HG02642 (cell line): ENCODE measurements at regions not wholly inside any gene's neighbourhood (a gene's known extent, or its start where the extent isn't known, plus 50 kb on each side); places are given as distances from the start of the nearest gene placed in this dataset.
"Not testable (repeated sequence)": the region's sequence is repeated elsewhere in the genome, so short reads cannot be mapped to it uniquely, and the experiment has no call there.

Experiments
- ATAC-seq: cut with Tn5 transposase; IDR thresholded peaks from one replicate; pipeline ENCODE4 v1.9.1; 2021; ENCODE audit warnings: mild to moderate bottlenecking; ENCODE audit not compliant: unreplicated experiment, poor library complexity

- ATAC-seq, result no peak
Measured at GRCh38 chr17:33908363-33909064, 346.6 kb upstream of the CCL2 start.

- no peak for ATAC-seq
Measured at GRCh38 chr17:33910200-33910857, 344.8 kb upstream of the CCL2 start.

GRCh38 chr17:33914125-33914524 lies 341.0 kb upstream of the CCL2 start:
- ATAC-seq, result no peak

GRCh38 chr17:33922971-33923370 lies 332.1 kb upstream of the CCL2 start:
- ATAC-seq, result no peak

- no peak for ATAC-seq
Measured at GRCh38 chr17:33924104-33924503, 331.0 kb upstream of the CCL2 start.

GRCh38 chr17:33925649-33926048 lies 329.4 kb upstream of the CCL2 start:
- no peak for ATAC-seq

GRCh38 chr17:33927732-33928133 lies 327.4 kb upstream of the CCL2 start:
- ATAC-seq, result no peak

- no peak for ATAC-seq
Measured at GRCh38 chr17:33929181-33929724, 325.8 kb upstream of the CCL2 start.

GRCh38 chr17:33931148-33931814 lies 323.8 kb upstream of the CCL2 start:
- not testable (repeated sequence) for ATAC-seq

GRCh38 chr17:33932996-33933395 lies 322.1 kb upstream of the CCL2 start:
- no peak for ATAC-seq

GRCh38 chr17:33933576-33933975 lies 321.5 kb upstream of the CCL2 start:
- no peak for ATAC-seq

GRCh38 chr17:33934696-33935095 lies 320.4 kb upstream of the CCL2 start:
- no peak for ATAC-seq

- no peak for ATAC-seq
Measured at GRCh38 chr17:33935822-33936221, 319.3 kb upstream of the CCL2 start.

GRCh38 chr17:33936764-33937163 lies 318.3 kb upstream of the CCL2 start:
- no peak for ATAC-seq

GRCh38 chr17:33939959-33940358 lies 315.1 kb upstream of the CCL2 start:
- ATAC-seq, result no peak

- no peak for ATAC-seq
Measured at GRCh38 chr17:33940769-33941370, 314.2 kb upstream of the CCL2 start.

GRCh38 chr17:33941744-33942143 lies 313.3 kb upstream of the CCL2 start:
- ATAC-seq, result no peak

- ATAC-seq, result no peak
Measured at GRCh38 chr17:33942414-33942813, 312.7 kb upstream of the CCL2 start.

- ATAC-seq, result no peak
Measured at GRCh38 chr17:33944412-33944811, 310.7 kb upstream of the CCL2 start.

- no peak for ATAC-seq
Measured at GRCh38 chr17:33944826-33945225, 310.3 kb upstream of the CCL2 start.
